Activated naive CD8-positive, alpha-beta T cell treated with anti-CD3 and anti-CD28 coated beads, Interleukin-2, amount 10 ng/mL, durations not matched to agents 7 days and 5 days (primary cell): ENCODE measurements at regions not wholly inside any gene's neighbourhood (a gene's known extent, or its start where the extent isn't known, plus 50 kb on each side); places are given as distances from the start of the nearest gene placed in this dataset.

ENCODE experiments used
- ATAC-seq: fragments of 150-1000 bp; cut with Tn5 transposase; one replicate; pipeline ENCODE4 v1.10.0; 2021; ENCODE audit warnings: low read depth, moderate library complexity
- POLR2A ChIA-PET: fragments of 350-600 bp; sonication (Branson Sonifier 250); formaldehyde crosslinking; loops from one replicate; lab custom pipeline; 2021; ENCODE audit warnings: antibody characterized with exemption; lab: Charles Lee
- DNase-seq: peaks from one replicate; pipeline ENCODE4 v3.0.0; 2021
- H3K27ac Mint-ChIP-seq: one replicate; pipeline ENCODE4 v1.8.0; 2022; ENCODE audit warnings: mild to moderate bottlenecking, mixed read lengths
- H3K27me3 Mint-ChIP-seq: one replicate; pipeline ENCODE4 v1.8.0; 2022; ENCODE audit warnings: mild to moderate bottlenecking, moderate library complexity, mixed read lengths
- H3K36me3 Mint-ChIP-seq: one replicate; pipeline ENCODE4 v1.8.0; 2021; ENCODE audit warnings: mild to moderate bottlenecking, mixed read lengths
- H3K4me1 Mint-ChIP-seq: one replicate; pipeline ENCODE4 v1.8.0; 2021; ENCODE audit warnings: mixed read lengths
- H3K4me3 Mint-ChIP-seq: one replicate; pipeline ENCODE4 v1.8.0; 2022; ENCODE audit warnings: mild to moderate bottlenecking, moderate library complexity, mixed read lengths
- H3K9me3 Mint-ChIP-seq: one replicate; pipeline ENCODE4 v1.8.0; 2021; ENCODE audit warnings: mixed read lengths

GRCh38 chr10:117429643-117430265 is 54.5 kb upstream of the PDZD8 start:
- H3K4me3 Mint-ChIP-seq: no peak overlapping the region
- peaks cover 8% of the 10 kb centered on the region for H3K27me3 Mint-ChIP-seq
- ATAC-seq: no peak
- no peaks in the 10 kb centered on the region for H3K36me3 Mint-ChIP-seq
- no peak for DNase-seq
- no peaks in the 10 kb centered on the region for H3K4me1 Mint-ChIP-seq
- no peak overlapping the region for H3K27ac Mint-ChIP-seq
- no peaks in the 10 kb centered on the region for H3K9me3 Mint-ChIP-seq
- POLR2A ChIA-PET: no interaction called here

- Mint-ChIP-seq H3K4me1 (no peaks in the 10 kb centered on the region), H3K4me3 (no peak overlapping the region), H3K36me3 (no peaks in the 10 kb centered on the region), H3K27me3 (peaks cover 8% of the 10 kb centered on the region), H3K27ac (peak overlapping the region; percentile 66), H3K9me3 (no peaks in the 10 kb centered on the region)
- POLR2A ChIA-PET: no interaction called here
- DNase-seq (no peak), ATAC-seq (no peak)
These were observed 52.1 kb upstream of the PDZD8 start for GRCh38 chr10:117427356-117427755.

- ATAC-seq: no peak
- Mint-ChIP-seq H3K27me3 (peaks cover 6% of the 10 kb centered on the region), H3K36me3 (no peaks in the 10 kb centered on the region), H3K9me3 (no peaks in the 10 kb centered on the region), H3K4me3 (no peak overlapping the region), H3K27ac (no peak overlapping the region), H3K4me1 (no peaks in the 10 kb centered on the region)
- POLR2A ChIA-PET: no interaction called here
- no peak for DNase-seq
These were observed 50.8 kb upstream of the PDZD8 start for GRCh38 chr10:117425974-117426566.

GRCh38 chr10:117424883-117425649 is 49.8 kb upstream of the PDZD8 start:
- H3K27ac Mint-ChIP-seq: no peak overlapping the region
- ATAC-seq (no peak), DNase-seq (no peak)
- POLR2A ChIA-PET: no interaction called here
- H3K4me3 Mint-ChIP-seq: no peak overlapping the region
- no peaks in the 10 kb centered on the region for H3K4me1 Mint-ChIP-seq
- H3K9me3 Mint-ChIP-seq: no peaks in the 10 kb centered on the region
- no peaks in the 10 kb centered on the region for H3K36me3 Mint-ChIP-seq
- H3K27me3 Mint-ChIP-seq: peaks cover 6% of the 10 kb centered on the region
